ENCODE measurements at regions not wholly inside any gene's neighbourhood (a gene's known extent, or its start where the extent isn't known, plus 50 kb on each side); places are given as distances from the start of the nearest gene placed in this dataset.

DNA sequence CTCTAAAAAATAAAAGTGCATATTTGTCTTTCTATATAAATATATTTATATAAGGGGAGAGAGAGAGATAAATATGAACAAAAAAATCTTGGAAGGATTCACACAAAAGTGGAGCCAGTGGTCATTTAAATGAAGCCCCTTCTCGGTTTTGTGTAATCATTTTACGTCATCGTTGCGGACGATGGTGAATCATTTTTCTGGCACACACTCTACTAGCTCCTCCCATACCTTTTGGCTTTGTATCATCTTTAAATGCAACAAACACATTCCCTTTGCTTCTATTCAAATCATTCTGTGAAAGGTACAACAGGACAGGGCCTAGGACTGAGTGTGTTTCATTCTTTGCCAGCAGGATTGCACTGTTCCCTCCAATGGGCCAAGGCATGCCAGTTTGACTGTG lies 186.8 kb downstream of the TGFB2 start:
- Histone ChIP-seq H3K36me3 (no peaks in the 10 kb centered on the region), H3K27me3 (replicated peaks; ENCODE audit: insufficient read depth) (no peaks in the 10 kb centered on the region), H3K27ac (no peak overlapping the region), H3K4me1 (replicated peaks) (no peaks in the 10 kb centered on the region), H3K9me3 (no peaks in the 10 kb centered on the region), H3K4me3 (no peak overlapping the region)
- 81% methylated on average over 5 of the region's 5 CpGs for WGBS
- DNase-seq (ENCODE audit: low spot score) = no peak
- TF ChIP-seq POLR2AphosphoS5 (IDR thresholded peaks at IDR 0.05) = no peak
- no peak for TF ChIP-seq POLR2A (IDR thresholded peaks at IDR 0.05)
- TF ChIP-seq, protein P1, sequence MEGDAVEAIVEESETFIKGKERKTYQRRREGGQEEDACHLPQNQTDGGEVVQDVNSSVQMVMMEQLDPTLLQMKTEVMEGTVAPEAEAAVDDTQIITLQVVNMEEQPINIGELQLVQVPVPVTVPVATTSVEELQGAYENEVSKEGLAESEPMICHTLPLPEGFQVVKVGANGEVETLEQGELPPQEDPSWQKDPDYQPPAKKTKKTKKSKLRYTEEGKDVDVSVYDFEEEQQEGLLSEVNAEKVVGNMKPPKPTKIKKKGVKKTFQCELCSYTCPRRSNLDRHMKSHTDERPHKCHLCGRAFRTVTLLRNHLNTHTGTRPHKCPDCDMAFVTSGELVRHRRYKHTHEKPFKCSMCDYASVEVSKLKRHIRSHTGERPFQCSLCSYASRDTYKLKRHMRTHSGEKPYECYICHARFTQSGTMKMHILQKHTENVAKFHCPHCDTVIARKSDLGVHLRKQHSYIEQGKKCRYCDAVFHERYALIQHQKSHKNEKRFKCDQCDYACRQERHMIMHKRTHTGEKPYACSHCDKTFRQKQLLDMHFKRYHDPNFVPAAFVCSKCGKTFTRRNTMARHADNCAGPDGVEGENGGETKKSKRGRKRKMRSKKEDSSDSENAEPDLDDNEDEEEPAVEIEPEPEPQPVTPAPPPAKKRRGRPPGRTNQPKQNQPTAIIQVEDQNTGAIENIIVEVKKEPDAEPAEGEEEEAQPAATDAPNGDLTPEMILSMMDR (IDR thresholded peaks at IDR 0.05) = no peak
- intact Hi-C loops (cut with DNase I) = no loop called here

DNA sequence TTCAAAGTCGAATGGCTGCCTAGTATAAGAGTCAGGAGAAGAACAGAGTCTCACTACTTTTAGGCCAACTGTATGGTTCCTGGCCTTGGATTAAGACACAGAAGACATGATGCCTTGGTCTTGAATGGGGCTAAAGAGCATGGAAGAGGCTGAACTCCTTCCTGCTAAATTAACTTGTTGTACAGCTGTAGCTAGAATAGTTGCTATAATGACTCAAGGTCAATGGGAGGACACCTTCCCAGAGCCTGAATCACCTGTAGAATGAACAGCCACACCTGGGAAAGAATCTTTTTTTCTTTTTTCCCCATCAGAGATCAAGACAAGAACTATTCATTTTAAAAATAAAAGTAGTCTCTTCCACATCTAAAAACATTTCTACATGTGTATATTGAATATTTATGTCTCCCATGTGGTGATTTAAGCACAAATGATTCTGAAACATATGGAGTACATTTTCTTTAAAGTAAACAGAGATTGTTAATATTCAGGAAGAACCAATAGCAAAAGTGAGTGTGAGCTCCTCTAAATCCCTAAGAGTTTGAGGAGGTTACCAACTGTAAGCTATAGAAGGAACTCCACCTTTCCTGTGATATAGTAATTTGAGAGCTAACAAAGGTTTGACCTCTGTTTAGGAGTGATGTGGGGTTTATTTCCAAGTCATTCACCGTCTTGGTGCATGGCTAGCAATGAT lies 191.3 kb downstream of the TGFB2 start:
- no peaks in the 10 kb centered on the region for H3K9me3 ChIP-seq
- no peaks in the 10 kb centered on the region for H3K27me3 ChIP-seq (replicated peaks; ENCODE audit: insufficient read depth)
- H3K36me3 ChIP-seq = no peaks in the 10 kb centered on the region
- H3K4me3 ChIP-seq = no peak overlapping the region
- TF ChIP-seq, protein P1 (IDR thresholded peaks at IDR 0.05) = no peak
- no peak for TF ChIP-seq POLR2A (IDR thresholded peaks at IDR 0.05)
- no peak for TF ChIP-seq POLR2AphosphoS5 (IDR thresholded peaks at IDR 0.05)
- 84% methylated on average over 2 of the region's 2 CpGs for WGBS
- intact Hi-C loops (cut with DNase I) = no loop called here
- H3K27ac ChIP-seq = no peak overlapping the region
- H3K4me1 ChIP-seq (replicated peaks) = no peaks in the 10 kb centered on the region
- no peak for DNase-seq (ENCODE audit: low spot score)

DNA sequence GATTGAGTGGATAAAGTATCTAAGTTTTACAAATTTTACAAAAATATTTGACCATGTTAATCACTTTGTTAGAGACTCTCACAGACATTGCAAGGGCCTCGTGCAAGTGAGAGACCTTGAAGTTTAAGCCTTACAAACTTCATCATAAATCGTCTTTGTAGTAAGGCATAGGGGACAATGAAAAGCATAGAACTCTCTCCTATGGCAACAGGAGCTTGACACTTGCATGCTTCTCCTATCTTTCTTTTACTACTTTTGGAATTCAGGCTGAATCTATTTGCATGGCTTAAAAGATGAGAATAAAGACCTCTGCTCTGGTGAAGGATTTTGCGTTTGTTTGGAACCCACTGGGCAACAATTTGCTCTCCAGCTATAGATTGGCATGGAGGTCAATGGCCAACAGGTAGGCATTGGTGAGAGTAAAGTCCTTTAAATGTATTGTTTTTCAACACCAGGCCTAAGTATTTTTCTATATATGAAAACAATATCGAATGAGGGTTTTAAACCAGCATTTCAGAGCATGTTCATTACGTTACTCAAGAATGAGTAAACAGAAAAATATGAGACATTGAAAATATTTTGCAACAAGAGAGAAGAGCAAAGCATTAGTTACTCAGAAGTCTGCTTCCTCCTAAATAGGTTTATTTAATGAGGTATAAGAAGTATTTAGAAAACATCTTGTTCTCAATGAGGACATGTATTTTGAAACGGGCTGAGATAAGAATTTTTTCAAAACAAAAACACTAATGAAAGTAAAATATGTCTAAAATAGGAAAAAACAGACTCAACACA lies 192.2 kb downstream of the TGFB2 start:
- no peak overlapping the region for H3K27ac ChIP-seq
- TF ChIP-seq POLR2A (IDR thresholded peaks at IDR 0.05) (no peak), POLR2AphosphoS5 (IDR thresholded peaks at IDR 0.05) (no peak)
- TF ChIP-seq, protein P1 (IDR thresholded peaks at IDR 0.05) = no peak
- 73% methylated on average over 6 of the region's 6 CpGs for WGBS
- DNase-seq (ENCODE audit: low spot score) = no peak
- no peaks in the 10 kb centered on the region for H3K4me1 ChIP-seq (replicated peaks)
- intact Hi-C loops (cut with DNase I) = no loop called here
- no peaks in the 10 kb centered on the region for H3K36me3 ChIP-seq
- no peaks in the 10 kb centered on the region for H3K9me3 ChIP-seq
- no peaks in the 10 kb centered on the region for H3K27me3 ChIP-seq (replicated peaks; ENCODE audit: insufficient read depth)
- no peak overlapping the region for H3K4me3 ChIP-seq

DNA sequence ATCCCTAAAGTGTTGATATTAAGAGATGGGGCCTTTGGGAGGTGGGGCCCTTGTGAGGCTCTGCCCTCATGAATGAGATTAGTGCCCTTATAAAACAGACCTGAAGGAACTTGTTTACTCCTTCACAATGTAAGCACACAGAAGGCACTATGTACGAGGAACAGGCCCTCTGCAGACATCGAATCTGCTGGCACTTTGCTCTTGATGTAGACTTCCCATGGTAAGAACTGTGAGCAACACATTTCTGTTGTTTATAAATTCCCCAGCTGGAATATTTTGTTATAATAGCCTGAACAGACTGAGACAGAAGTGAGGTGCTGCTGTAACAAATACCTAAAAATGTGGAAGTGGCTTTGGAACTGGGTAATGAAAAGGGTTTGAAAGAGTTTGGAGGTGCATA lies 193.2 kb downstream of the TGFB2 start:
- H3K4me3 ChIP-seq = no peak overlapping the region
- no peak overlapping the region for H3K27ac ChIP-seq
- TF ChIP-seq POLR2AphosphoS5 (IDR thresholded peaks at IDR 0.05) = no peak
- intact Hi-C loops (cut with DNase I) = no loop called here
- no peaks in the 10 kb centered on the region for H3K9me3 ChIP-seq
- H3K36me3 ChIP-seq = no peaks in the 10 kb centered on the region
- H3K4me1 ChIP-seq (replicated peaks) = no peaks in the 10 kb centered on the region
- WGBS = 49% methylated on average over 2 of the region's 2 CpGs
- no peak for DNase-seq (ENCODE audit: low spot score)
- H3K27me3 ChIP-seq (replicated peaks; ENCODE audit: insufficient read depth) = no peaks in the 10 kb centered on the region

DNA sequence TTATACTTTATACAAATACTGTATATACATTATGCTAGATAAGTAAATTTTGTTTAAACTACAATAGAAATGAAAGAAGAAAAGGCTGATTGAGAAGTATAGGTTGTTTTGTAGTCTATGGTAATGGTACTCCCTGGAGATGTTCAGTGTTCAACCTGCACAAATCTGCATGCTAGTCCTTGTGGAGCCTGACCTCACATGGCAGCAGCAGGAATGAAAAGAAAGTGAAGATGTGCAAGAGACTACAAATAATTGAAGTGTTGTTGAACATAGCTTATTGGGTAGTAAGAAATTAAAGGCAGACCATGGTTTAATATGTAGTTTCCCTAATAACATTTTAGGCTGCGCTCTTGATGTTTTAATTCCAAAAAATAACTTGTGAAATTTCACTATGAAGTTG lies 201.2 kb downstream of the TGFB2 start:
- Histone ChIP-seq H3K27ac (no peak overlapping the region), H3K4me1 (replicated peaks) (no peaks in the 10 kb centered on the region), H3K4me3 (no peak overlapping the region), H3K27me3 (replicated peaks; ENCODE audit: insufficient read depth) (no peaks in the 10 kb centered on the region), H3K9me3 (no peaks in the 10 kb centered on the region), H3K36me3 (no peaks in the 10 kb centered on the region)
- TF ChIP-seq POLR2AphosphoS5 (IDR thresholded peaks at IDR 0.05) = no peak
- no peak for TF ChIP-seq POLR2A (IDR thresholded peaks at IDR 0.05)
- TF ChIP-seq, protein P1 (IDR thresholded peaks at IDR 0.05) = no peak
- WGBS = 95% methylated on average over 1 of the region's 1 CpG
- intact Hi-C loops (cut with DNase I) = no loop called here
- DNase-seq (ENCODE audit: low spot score) = no peak
